DMS 273 treated with DMSO at 0.1 percent for 48 hours (cell line): ENCODE measurements at regions not wholly inside any gene's neighbourhood (a gene's known extent, or its start where the extent isn't known, plus 50 kb on each side); places are given as distances from the start of the nearest gene placed in this dataset.

Experiments
- DNase-seq: peaks from one replicate; lab custom pipeline; 2025; lab: John Stamatoyannopoulos, UW

GRCh38 chr12:14153803-14154202 is 172.4 kb upstream of the GRIN2B start:
- no peak for DNase-seq

- DNase-seq: no peak
These were observed 175.2 kb upstream of the GRIN2B start for GRCh38 chr12:14156606-14157005.

GRCh38 chr12:14157088-14157747 is 175.8 kb upstream of the GRIN2B start:
- no peak for DNase-seq

- DNase-seq: no peak
These were observed 182.9 kb upstream of the GRIN2B start for GRCh38 chr12:14164266-14164665.

- DNase-seq: no peak
These were observed 185.7 kb upstream of the GRIN2B start for GRCh38 chr12:14167005-14167628.

GRCh38 chr12:14169281-14169680 is 187.9 kb upstream of the GRIN2B start:
- no peak for DNase-seq

GRCh38 chr12:14171106-14171505 is 189.7 kb upstream of the GRIN2B start:
- no peak for DNase-seq

- no peak for DNase-seq
These were observed 190.3 kb upstream of the ATF7IP start for GRCh38 chr12:14175206-14175605.

- DNase-seq: peak; percentile 4
These were observed 179.9 kb upstream of the ATF7IP start for GRCh38 chr12:14185427-14186192.

GRCh38 chr12:14186193-14186502 is 179.3 kb upstream of the ATF7IP start:
- no peak for DNase-seq

GRCh38 chr12:14187002-14187401 is 178.5 kb upstream of the ATF7IP start:
- no peak for DNase-seq

- no peak for DNase-seq
These were observed 177.5 kb upstream of the ATF7IP start for GRCh38 chr12:14187966-14188365.

GRCh38 chr12:14188744-14189143 is 176.7 kb upstream of the ATF7IP start:
- DNase-seq: no peak

GRCh38 chr12:14190694-14191093 is 174.8 kb upstream of the ATF7IP start:
- no peak for DNase-seq

GRCh38 chr12:14191612-14192011 is 173.9 kb upstream of the ATF7IP start:
- no peak for DNase-seq

- no peak for DNase-seq
These were observed 171.8 kb upstream of the ATF7IP start for GRCh38 chr12:14193639-14194038.

- DNase-seq: no peak
These were observed 170.9 kb upstream of the ATF7IP start for GRCh38 chr12:14194572-14194971.

- DNase-seq: no peak
These were observed 165.9 kb upstream of the ATF7IP start for GRCh38 chr12:14199455-14200198.

GRCh38 chr12:14200598-14200997 is 164.9 kb upstream of the ATF7IP start:
- DNase-seq: no peak

GRCh38 chr12:14201291-14201690 is 164.2 kb upstream of the ATF7IP start:
- DNase-seq: peak; percentile 5

- no peak for DNase-seq
These were observed 157.5 kb upstream of the ATF7IP start for GRCh38 chr12:14207905-14208551.

GRCh38 chr12:14211947-14212387 is 153.5 kb upstream of the ATF7IP start:
- DNase-seq: no peak
